Activated CD4-positive, alpha-beta T cell treated with anti-CD3 and anti-CD28 coated beads, Interleukin-2, amount 10 ng/mL, durations not matched to agents 7 days and 5 days (primary cell): ENCODE measurements at regions not wholly inside any gene's neighbourhood (a gene's known extent, or its start where the extent isn't known, plus 50 kb on each side); places are given as distances from the start of the nearest gene placed in this dataset.
A peak's percentile ranks its signal among the peaks of the same experiment; 100 is the strongest.

Experiments used
- CTCF ChIA-PET: fragments of 350-600 bp; sonication (Branson Sonifier 250); formaldehyde crosslinking; loops from one replicate; lab custom pipeline; 2021; ENCODE audit warnings: antibody characterized with exemption; lab: Charles Lee
- POLR2A ChIA-PET: fragments of 350-600 bp; sonication (Branson Sonifier 250); formaldehyde crosslinking; loops from one replicate; lab custom pipeline; 2021; ENCODE audit warnings: antibody characterized with exemption; lab: Charles Lee
- DNase-seq: peaks from one replicate; pipeline ENCODE4 v3.0.0-alpha.2; 2020
- H3K27ac Mint-ChIP-seq: one replicate; pipeline ENCODE4 v1.8.0; 2021; ENCODE audit warnings: mild to moderate bottlenecking, moderate library complexity, mixed read lengths
- H3K27me3 Mint-ChIP-seq: one replicate; pipeline ENCODE4 v1.8.0; 2021; ENCODE audit warnings: mixed read lengths
- H3K36me3 Mint-ChIP-seq: one replicate; pipeline ENCODE4 v1.8.0; 2021; ENCODE audit warnings: low read depth, mixed read lengths
- H3K4me1 Mint-ChIP-seq: one replicate; pipeline ENCODE4 v1.8.0; 2021; ENCODE audit warnings: mixed read lengths
- H3K4me3 Mint-ChIP-seq: one replicate; pipeline ENCODE4 v1.8.0; 2021; ENCODE audit warnings: mild to moderate bottlenecking, moderate library complexity, mixed read lengths
- H3K9me3 Mint-ChIP-seq: one replicate; pipeline ENCODE4 v1.8.0; 2021; ENCODE audit warnings: mixed read lengths

DNA sequence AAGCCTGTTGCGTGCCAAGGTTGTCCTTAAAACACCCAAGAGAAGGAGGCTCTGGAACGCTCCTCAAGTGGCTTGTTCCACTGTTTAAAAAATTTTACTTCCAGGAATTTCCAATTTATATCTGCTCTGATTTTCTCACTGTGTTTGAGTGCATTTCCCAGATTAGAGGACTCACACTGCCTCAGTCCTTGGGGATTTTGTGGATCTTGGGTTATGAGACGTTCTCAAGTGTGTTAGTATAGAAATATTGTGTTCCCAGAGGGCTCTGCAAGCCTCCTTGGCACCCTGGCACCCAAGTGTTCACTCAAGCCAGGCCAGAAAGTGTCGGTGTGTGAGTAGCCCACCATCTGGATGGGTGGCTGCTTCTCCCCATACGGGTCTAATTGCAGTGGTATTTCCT lies 192.2 kb downstream of the SNX10 start:
- no peaks in the 10 kb centered on the region for H3K4me1 Mint-ChIP-seq
- ChIA-PET POLR2A (interaction anchor here (0.5 kb wide), 1 partner anchor 133 kb away, joined by 3 read pairs; no protein-coding TSS in a partner anchor), CTCF (no interaction called here)
- no peaks in the 10 kb centered on the region for H3K36me3 Mint-ChIP-seq
- no peak for DNase-seq
- H3K4me3 Mint-ChIP-seq: no peak overlapping the region
- peaks cover 12% of the 10 kb centered on the region for H3K27me3 Mint-ChIP-seq
- no peak overlapping the region for H3K27ac Mint-ChIP-seq
- no peaks in the 10 kb centered on the region for H3K9me3 Mint-ChIP-seq

DNA sequence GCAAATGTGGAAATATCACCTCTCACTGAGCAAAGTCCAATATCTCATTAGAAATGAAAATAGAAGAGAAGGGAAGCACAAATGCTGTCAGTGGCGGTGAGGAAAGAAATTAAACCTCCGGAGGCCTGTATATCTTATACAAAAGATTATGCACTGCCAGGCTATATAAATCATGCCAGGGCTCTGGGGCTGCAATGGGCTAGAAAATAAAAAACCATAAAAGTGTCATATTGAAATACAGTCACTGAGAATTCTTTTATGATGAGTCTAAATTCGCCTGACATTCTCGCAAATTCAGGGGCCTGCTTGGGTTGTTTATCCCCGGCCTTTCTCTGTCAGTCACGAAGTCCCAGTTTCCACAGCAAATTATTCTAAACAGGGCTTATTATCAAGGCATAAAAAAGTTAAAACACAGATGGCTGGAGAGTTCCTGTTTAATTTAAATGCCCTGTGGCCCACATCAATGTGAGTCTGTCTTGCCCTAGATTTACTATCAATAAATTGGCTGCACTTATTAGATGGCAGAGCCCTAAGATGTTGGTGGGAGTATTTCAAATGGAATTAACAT lies 193.8 kb downstream of the SNX10 start:
- no peak for DNase-seq
- no peaks in the 10 kb centered on the region for H3K36me3 Mint-ChIP-seq
- no peaks in the 10 kb centered on the region for H3K4me1 Mint-ChIP-seq
- no peak overlapping the region for H3K4me3 Mint-ChIP-seq
- H3K9me3 Mint-ChIP-seq: no peaks in the 10 kb centered on the region
- POLR2A ChIA-PET: no interaction called here
- H3K27me3 Mint-ChIP-seq: peaks cover 7% of the 10 kb centered on the region
- CTCF ChIA-PET: no interaction called here
- no peak overlapping the region for H3K27ac Mint-ChIP-seq

DNA sequence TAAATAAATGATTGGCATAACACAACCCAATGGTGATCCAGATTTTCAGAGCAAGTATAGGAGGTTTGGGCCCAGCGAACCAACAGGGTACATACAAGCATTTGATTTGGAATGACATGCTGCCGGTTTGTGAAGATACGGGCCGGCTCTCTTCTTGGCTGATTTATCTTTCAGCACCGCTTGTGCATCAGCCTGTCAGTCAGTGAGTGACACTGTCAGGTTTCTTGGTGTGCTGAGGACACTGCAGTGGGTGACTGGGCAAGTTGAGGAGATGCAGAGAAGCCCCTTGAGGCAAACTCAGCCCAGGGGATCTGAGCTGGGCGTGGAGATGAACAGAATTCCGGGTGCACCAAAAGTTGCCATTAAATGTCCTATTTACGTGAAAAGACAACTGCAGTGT lies 194.5 kb downstream of the SNX10 start:
- ChIA-PET POLR2A (no interaction called here), CTCF (interaction anchor here (0.6 kb wide), 1 partner anchor 1221 kb away, joined by 4 read pairs; no protein-coding TSS in a partner anchor)
- no peak for DNase-seq
- Mint-ChIP-seq H3K9me3 (no peaks in the 10 kb centered on the region), H3K4me3 (no peak overlapping the region), H3K36me3 (no peaks in the 10 kb centered on the region), H3K27ac (no peak overlapping the region), H3K27me3 (peaks cover 4% of the 10 kb centered on the region), H3K4me1 (no peaks in the 10 kb centered on the region)

DNA sequence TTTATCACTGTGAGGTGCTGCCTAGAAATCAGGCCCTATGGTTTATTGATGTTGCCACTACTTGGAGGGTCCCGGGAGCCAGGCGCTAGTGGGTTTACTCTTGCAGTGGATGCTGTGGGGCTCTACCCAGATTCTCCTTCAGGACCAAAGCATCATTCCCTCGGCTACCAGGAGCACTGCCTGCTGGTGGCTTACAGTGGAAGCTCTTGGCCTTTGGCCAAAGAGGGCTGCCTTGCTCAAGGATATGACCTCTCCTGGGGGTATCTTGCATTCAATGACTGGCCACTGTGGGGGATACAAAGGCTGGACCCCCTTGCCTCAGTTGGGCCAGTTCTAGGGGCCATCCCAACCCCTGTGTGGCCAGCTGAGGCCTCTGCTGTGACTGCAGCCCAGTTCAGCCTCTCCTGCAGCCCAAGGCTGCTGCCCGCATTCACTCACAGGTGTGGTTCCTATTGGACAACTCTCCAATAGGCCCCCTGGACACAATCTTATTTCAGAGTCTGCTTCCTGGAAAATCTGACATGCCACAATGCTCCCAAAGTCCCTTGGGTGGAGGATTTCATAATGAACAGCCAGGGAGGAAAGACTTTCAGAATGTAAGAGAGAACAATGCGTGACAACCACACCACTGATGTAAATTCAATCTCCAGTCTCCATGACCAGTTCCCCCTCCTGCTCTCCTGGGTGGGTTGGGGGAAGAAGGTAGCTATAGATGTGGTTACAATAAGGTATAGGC lies 196.3 kb downstream of the SNX10 start:
- Mint-ChIP-seq H3K27me3 (no peaks in the 10 kb centered on the region), H3K9me3 (no peaks in the 10 kb centered on the region), H3K4me3 (no peak overlapping the region), H3K27ac (no peak overlapping the region), H3K36me3 (no peaks in the 10 kb centered on the region), H3K4me1 (no peaks in the 10 kb centered on the region)
- ChIA-PET CTCF (interaction anchor here (0.6 kb wide), 1 partner anchor 825 kb away, joined by 3 read pairs; no protein-coding TSS in a partner anchor), POLR2A (no interaction called here)
- DNase-seq: no peak

DNA sequence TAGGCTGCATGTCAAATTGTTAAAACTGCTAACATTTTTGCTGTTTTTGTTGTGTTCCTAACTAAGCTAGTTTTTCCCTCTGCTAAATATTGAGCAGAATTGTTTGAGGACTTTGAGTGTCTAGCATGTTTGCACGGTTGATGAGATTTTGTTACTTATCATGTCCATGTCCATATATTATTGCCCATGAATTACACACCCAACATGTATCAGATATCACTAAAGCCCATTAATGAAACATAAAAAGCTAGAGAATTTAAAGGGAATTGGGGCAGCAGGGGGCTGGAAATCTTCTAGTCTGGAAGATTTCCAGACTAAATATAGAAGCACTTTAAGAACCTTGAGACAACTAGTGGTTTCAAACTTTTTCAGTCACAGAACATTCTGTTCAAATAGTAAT lies 197.7 kb downstream of the SNX10 start:
- H3K4me1 Mint-ChIP-seq: no peaks in the 10 kb centered on the region
- CTCF ChIA-PET: no interaction called here
- no peak for DNase-seq
- no peaks in the 10 kb centered on the region for H3K9me3 Mint-ChIP-seq
- no peaks in the 10 kb centered on the region for H3K36me3 Mint-ChIP-seq
- POLR2A ChIA-PET: no interaction called here
- no peak overlapping the region for H3K27ac Mint-ChIP-seq
- H3K27me3 Mint-ChIP-seq: no peaks in the 10 kb centered on the region
- no peak overlapping the region for H3K4me3 Mint-ChIP-seq

DNA sequence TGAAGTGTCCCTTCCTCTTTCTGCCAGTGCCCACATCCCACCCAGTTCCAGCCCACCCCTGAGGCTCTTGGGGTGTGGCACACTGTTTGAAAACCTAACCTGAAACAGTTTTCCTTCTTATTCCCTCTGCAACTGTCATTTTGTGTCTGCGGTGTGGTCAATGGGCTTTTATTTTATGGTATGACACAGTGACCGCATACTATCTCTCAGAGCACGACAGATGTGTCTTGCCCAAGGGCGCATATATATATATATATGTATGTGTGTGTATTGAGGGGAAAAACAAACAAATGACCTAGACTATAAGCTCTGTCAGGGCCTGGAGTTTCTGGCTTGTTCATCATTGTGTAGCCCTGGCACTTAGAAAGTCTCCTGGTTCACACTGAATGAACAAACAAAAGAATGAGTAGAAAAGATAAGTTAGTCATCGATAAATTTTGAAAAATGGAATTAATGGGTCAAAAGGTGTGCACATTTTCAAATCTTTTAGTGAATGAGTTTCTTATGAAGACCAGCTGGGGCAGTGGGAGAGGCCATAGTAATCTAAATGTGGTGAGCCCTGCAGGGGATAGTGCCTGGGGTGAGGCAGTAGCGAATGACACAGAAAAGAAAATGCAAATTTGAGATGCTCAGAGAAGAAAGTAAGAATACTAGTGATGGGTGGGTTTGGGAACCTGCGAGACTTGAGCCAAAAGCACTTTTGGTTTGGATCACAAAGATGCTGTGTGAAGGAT lies 198.4 kb downstream of the SNX10 start:
- Mint-ChIP-seq H3K9me3 (no peaks in the 10 kb centered on the region), H3K4me3 (no peak overlapping the region), H3K27ac (no peak overlapping the region), H3K4me1 (no peaks in the 10 kb centered on the region), H3K36me3 (no peaks in the 10 kb centered on the region), H3K27me3 (no peaks in the 10 kb centered on the region)
- CTCF ChIA-PET: no interaction called here
- DNase-seq: no peak
- POLR2A ChIA-PET: no interaction called here

DNA sequence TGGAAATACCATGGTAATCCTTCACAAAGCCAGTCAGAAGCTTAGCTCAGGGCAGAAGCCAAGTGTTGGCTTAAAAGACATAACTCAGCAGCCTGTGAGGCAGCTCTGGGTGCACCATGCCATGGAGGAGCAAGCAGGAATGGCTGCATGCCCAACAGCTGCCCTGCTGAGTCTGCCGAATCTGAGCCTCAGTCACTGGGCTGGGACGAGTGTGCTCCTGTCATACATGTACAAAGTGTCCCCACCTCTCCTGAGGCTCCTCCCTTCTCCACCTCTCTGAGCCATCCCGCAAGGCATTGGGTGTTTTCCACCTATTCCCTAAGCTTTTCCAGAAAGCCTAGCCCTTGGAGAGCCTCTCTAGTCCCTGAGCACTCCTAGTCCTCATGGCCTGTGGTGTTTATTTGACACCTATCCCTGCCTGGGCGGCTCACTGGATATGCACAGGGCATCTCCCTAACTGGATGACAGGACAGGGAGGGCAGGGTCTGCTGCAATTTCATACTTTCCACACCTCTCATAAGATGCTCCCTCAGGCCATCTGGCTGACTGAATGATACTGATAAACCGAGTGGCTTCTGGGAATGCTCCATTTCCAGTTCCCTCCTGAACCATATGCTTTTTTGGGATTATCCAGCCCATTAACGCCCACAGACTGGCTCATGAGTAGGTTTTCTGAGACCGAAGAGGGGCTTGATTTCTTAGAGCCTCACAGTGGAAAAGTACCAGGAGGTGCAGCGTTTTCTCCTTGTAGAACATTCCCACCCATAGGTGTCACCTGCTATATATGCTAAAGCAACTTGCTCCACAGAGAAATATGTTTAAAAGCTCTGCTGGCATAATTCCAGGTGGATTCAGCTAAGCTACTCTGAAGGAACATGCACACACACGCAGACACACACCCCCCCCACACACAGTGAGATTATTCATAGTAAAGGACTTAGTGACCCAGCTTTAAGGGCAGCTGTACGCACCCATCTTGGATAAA lies 199.3 kb downstream of the SNX10 start:
- no peak for DNase-seq
- Mint-ChIP-seq H3K4me1 (no peaks in the 10 kb centered on the region), H3K27me3 (peaks cover 6% of the 10 kb centered on the region), H3K9me3 (no peaks in the 10 kb centered on the region), H3K4me3 (no peak overlapping the region), H3K36me3 (no peaks in the 10 kb centered on the region), H3K27ac (no peak overlapping the region)
- ChIA-PET CTCF (interaction anchor here (1.5 kb wide), 1 partner anchor 13 kb away, joined by 4 read pairs; no protein-coding TSS in a partner anchor), POLR2A (no interaction called here)

DNA sequence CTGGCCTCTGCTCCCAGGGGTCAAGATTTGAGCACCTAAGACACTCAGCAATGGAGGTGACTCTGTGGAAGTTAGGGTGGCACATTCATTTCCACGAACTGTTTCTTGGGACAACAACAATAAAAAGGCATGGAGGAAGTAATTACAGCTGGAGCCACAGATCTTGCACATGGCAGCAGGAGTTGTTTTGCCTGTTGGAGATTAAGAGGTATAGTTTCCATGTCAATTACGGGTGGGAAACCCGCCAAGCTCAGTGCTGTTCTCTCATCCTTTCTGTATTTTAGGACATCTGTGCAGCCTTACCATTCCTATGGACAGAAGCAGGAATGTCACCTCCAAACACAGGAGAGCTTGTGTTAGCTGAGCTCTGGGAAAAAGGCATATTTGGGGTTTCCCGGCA lies 201.2 kb downstream of the SNX10 start:
- H3K9me3 Mint-ChIP-seq: no peaks in the 10 kb centered on the region
- CTCF ChIA-PET: interaction anchor here (0.8 to 1.5 kb wide), 2 partner anchors 11 to 584 kb away, joined by 3 to 4 read pairs; no protein-coding TSS in a partner anchor
- no peak overlapping the region for H3K27ac Mint-ChIP-seq
- no peaks in the 10 kb centered on the region for H3K4me1 Mint-ChIP-seq
- DNase-seq: no peak
- H3K36me3 Mint-ChIP-seq: no peaks in the 10 kb centered on the region
- H3K4me3 Mint-ChIP-seq: no peak overlapping the region
- H3K27me3 Mint-ChIP-seq: peaks cover 6% of the 10 kb centered on the region
- POLR2A ChIA-PET: no interaction called here

DNA sequence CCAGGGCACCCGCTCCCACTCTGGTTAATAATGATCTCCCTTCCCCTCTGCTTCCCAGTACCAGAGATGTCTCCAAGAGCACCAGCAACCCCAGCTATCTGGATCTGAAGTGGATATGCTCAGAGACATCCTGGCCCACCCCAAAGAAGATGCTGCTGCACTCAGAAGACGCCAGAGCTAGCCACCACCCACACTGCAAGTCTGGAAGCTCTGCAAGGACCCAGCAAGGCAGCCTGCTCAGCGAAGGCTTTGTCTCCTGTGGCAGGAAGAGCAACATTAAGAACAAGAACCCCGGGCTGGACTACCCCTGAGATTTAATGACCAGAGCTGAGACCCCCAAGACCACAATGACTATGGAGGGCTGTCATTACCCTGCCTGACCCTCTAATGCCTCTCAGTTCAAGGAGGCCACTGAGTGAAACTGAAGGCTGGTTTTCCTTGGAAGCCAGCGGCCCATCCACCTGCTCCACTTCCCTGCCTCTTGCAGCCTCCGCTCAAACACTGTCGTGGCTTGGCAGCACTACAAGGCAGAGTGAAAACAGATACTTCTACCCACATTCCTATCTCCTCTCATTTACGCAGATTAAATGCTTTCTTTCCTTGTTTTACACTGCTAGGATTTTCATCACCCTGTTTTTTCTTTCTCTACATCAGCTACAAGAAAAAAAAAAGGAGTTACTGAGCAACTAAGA lies 202.2 kb downstream of the SNX10 start:
- ChIA-PET POLR2A (no interaction called here), CTCF (interaction anchor here (0.6 kb wide), 1 partner anchor 172 kb away, joined by 3 read pairs; no protein-coding TSS in a partner anchor)
- H3K27ac Mint-ChIP-seq: peak overlapping the region; percentile 42
- H3K9me3 Mint-ChIP-seq: no peaks in the 10 kb centered on the region
- DNase-seq: no peak
- H3K4me3 Mint-ChIP-seq: no peak overlapping the region
- peaks cover 6% of the 10 kb centered on the region for H3K27me3 Mint-ChIP-seq
- no peaks in the 10 kb centered on the region for H3K4me1 Mint-ChIP-seq
- H3K36me3 Mint-ChIP-seq: no peaks in the 10 kb centered on the region

DNA sequence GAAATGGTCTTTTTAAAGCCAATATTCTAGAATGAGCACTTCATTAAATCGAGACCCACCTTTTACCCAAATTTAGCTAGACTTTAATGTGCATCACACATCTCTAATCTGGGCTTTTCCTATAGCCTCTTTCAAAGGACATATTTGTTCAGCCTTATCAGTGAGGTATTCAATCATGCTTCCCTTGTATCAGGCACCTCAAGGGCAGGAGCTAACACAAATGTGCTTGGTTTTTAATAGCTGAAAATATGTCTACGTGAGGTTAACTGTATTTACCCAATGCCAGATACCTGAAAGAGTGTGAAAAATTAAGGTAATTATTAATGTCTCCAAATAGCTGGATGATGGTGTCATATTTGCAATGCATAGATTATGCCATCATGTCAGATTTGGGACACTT lies 203.9 kb downstream of the SNX10 start:
- no peak for DNase-seq
- H3K4me1 Mint-ChIP-seq: no peaks in the 10 kb centered on the region
- H3K27ac Mint-ChIP-seq: no peak overlapping the region
- H3K4me3 Mint-ChIP-seq: no peak overlapping the region
- H3K36me3 Mint-ChIP-seq: no peaks in the 10 kb centered on the region
- CTCF ChIA-PET: no interaction called here
- H3K9me3 Mint-ChIP-seq: no peaks in the 10 kb centered on the region
- H3K27me3 Mint-ChIP-seq: peaks cover 6% of the 10 kb centered on the region
- POLR2A ChIA-PET: no interaction called here

DNA sequence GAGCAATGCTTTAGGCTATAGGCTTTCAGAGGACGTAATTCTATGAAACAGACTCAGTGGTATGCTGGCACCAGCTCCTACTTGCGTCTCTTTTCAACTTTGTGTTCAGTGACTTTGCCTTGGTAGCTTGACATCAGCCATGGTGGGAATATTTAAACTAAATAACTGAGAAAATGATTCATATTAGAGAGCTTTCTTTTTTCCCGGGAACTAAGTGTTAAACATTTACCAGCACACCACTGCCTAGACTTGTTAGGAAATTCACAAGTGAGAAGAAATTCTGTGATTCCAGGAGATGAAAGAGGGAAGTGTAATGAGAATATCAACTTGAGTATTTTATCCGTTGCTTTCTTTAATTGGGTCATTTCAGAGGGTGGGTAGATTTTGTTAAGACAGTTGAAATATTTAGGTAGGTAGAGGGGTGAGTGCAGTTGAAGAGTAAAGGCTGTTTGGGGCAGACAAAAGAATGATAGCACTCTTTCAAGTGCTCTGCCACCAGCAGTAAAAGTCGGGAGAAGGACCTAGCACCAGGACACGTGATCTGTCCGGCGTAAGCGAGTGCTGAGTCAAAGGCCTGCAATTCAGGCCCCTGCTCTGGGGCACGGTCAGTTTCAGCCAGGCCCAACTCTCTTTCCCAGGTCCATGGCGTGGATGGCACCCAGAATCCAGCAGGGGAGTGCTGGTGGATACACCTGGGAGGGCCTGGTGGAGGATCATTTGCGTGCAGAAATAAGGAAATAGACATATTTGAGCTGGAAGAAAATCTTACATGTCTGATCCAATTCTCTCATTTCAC lies 206.3 kb downstream of the SNX10 start:
- DNase-seq: no peak
- Mint-ChIP-seq H3K36me3 (no peaks in the 10 kb centered on the region), H3K9me3 (no peaks in the 10 kb centered on the region), H3K27ac (no peak overlapping the region), H3K27me3 (peaks cover 11% of the 10 kb centered on the region), H3K4me3 (no peak overlapping the region), H3K4me1 (no peaks in the 10 kb centered on the region)
- ChIA-PET CTCF (no interaction called here), POLR2A (no interaction called here)
